CD1c-positive myeloid dendritic cell (primary cell): ENCODE measurements at regions not wholly inside any gene's neighbourhood (a gene's known extent, or its start where the extent isn't known, plus 50 kb on each side); places are given as distances from the start of the nearest gene placed in this dataset.

ENCODE experiments used
- DNase-seq: peaks from one replicate; pipeline ENCODE4 v3.0.0-alpha.2; 2016; ENCODE audit errors: extremely low spot score

- no peak for DNase-seq
These were observed 1243.1 kb upstream of the ADGRB3 start for GRCh38 chr6:67391955-67392354.

DNA sequence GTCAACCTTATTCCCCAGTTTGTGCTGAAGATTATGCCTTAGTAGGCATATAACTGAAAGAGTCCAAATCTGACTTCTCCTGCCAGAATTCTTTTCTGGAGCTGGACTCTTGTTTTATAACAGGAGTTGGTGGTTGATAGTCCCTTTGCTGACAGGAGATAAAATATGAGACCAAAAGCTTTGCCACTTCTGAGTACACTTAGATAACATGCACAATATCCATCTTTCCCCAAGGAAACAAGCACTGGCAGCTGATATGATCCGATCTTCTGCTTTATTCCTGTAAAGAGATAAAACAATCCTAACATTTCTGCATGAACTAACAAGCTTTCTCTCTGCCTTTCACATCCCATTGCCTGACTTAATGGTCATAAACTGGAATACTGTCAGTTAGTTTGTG, 1265.4 kb upstream of the ADGRB3 start:
- DNase-seq: no peak

DNA sequence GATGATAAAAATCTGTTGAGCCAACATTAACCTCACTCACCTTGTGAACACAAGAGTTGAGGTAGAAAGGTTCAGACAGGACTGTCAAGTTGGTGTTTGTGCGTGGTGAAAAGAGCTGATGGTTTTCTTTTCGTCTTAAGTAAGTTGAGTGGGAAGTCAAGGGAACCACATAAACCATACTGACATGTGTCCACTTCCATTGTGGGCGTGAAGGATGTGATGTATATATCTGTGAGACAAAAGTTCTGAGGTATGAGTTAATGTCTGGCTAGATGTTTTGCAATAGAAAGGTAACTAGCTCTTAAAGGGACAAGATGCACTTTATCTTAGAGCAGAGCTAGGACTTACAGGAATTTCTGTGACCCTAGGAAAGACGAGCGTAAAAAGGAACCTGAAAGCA, 1272.1 kb upstream of the ADGRB3 start:
- DNase-seq: no peak

- DNase-seq: no peak
These were observed 1273.8 kb upstream of the ADGRB3 start for GRCh38 chr6:67361264-67361663.

DNA sequence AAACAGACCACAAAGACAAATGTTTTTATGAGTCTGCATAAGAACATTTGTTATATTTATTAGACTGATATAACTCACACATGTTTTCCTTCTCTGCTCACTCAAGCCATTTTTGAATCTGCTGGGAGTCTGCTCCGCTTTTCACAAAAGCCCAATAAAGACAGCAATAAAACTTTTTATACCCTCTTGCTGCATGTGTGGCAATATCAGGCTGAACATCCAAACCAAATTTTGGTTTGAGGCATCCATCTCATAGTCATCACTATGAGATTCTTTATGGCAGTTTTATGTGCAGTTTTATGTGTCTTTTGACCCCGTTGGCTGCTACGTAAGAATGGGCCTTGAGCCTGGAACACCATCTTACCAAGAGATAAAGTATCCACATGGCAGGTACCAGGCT, 1276.8 kb upstream of the ADGRB3 start:
- DNase-seq: no peak

DNA sequence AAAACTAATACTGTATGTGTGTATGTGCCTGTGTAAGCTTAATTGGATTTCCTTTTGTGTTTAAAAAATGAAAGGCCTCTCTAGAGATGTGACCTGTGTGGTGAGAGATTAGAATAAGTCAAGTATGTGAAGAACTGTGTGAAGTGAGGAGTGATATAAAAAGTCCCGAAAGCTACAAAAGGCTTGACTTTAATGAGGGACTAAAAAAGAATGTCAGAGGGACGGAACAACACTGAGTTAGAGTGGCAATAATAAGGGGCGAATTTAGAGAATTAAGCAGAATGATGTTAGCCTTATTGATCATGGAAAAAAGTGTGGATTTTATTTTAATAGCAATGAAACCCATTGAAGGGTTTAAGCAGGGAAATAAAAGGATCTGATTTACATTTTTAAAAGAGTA, 1281.2 kb upstream of the ADGRB3 start:
- no peak for DNase-seq

- DNase-seq: no peak
These were observed 1282.4 kb upstream of the ADGRB3 start for GRCh38 chr6:67352717-67353116.

- DNase-seq: no peak
These were observed 1284.4 kb upstream of the ADGRB3 start for GRCh38 chr6:67350729-67351128.

DNA sequence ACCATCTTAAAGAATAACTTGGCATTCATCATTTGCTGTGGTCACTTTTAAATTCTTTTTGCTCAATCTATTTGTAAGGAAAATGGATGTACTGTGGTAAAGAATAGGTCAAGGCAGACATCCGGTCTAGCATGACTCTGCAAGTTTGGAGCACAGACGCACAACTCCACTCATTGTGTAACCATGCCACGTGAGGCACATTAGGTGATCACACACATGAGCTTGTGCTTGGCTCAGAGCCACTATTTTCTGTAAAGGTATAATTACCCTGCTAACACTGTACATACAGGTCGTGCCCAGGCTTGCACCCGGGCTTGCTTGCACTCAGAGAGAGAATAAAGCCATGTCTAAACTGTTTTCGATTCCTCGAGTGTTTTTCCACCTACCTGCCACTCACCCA, 1289.1 kb upstream of the ADGRB3 start:
- no peak for DNase-seq

DNA sequence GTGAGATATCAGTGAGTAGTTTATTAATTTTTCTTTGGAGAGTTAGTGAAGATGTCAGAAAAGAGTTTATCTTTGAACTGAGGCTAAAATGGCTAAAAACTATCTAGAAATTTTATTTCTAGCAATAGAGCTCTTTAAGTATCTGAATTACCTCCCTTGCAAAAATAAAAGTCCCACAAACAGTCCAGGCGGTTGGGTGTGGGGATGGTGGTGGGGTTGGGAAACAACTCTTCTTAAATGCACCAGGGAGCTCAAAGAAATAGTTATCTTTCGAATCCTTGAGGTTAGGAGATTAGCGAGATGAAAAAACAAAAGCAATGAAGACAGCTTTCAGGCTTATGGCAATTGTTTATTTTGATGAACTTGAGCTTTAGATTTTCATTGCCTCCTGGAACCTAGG, 1299.1 kb upstream of the ADGRB3 start:
- no peak for DNase-seq

DNA sequence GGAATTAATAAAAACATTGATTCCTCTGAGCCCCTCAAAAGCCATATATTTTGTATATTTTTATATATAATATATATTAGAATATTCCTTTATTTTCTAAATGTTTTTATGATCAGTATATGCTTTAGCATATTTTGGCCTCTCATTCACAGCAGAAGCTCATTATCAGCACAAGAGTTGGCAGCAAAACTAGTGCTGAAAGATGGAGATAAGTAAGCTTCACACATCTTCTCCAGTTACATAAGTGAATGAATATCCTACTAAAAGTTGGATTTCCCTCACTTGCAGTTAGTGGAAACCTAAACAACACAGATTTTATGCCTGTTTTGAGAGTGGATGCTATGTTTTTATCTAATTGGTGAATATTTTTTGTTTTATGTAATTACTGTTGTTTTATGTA, 1303.8 kb upstream of the ADGRB3 start:
- no peak for DNase-seq

DNA sequence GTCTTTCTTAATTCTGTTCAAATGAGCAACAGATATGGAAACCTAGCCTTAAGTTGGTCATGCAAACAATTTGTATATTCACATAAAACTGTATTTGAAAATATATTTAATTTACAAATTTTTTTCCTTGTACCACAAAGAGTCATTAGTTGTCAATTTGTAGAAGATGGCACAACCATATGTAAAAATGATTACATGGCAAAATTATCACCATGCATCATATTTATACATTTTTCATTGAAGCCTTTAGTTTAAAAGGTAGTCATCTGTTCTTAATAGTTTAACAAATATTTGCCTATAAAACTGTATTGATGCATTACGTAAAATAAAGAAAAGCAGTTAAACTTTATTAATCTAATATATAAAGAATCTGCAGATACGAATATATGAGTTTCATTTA, 1306.8 kb upstream of the ADGRB3 start:
- DNase-seq: no peak

- DNase-seq: no peak
These were observed 1334.5 kb upstream of the ADGRB3 start for GRCh38 chr6:67300430-67301040.

- DNase-seq: no peak
These were observed 1342.9 kb upstream of the ADGRB3 start for GRCh38 chr6:67292169-67292568.

- DNase-seq: no peak
These were observed 1347.5 kb upstream of the ADGRB3 start for GRCh38 chr6:67287566-67287965.

- DNase-seq: no peak
These were observed 1349.1 kb upstream of the ADGRB3 start for GRCh38 chr6:67285770-67286495.

- no peak for DNase-seq
These were observed 1357.8 kb upstream of the ADGRB3 start for GRCh38 chr6:67277312-67277711.

GRCh38 chr6:67265996-67266921, 1368.8 kb upstream of the ADGRB3 start:
- DNase-seq: no peak

GRCh38 chr6:67252663-67253062, 1382.4 kb upstream of the ADGRB3 start:
- no peak for DNase-seq

GRCh38 chr6:67248077-67248476, 1387.0 kb upstream of the ADGRB3 start:
- no peak for DNase-seq

- DNase-seq: no peak
These were observed 1391.0 kb upstream of the ADGRB3 start for GRCh38 chr6:67244037-67244436.

DNA sequence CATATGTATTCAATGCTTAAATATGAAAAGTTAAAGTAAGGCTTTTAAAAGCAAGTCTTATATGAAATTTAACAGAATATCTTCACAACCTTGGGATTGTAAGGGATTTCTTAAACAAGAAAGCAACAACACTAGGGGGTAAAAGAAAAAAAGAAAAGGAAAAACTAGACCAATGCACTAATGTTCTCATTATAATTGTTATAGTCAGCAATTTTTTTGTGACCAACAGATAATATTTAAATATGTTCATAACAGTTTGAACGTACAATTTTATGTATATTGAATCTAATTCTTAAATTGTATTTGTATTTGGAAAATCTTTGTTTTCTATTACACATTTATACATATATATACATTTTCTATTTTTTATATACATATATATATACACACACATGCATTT, 1397.8 kb upstream of the ADGRB3 start:
- no peak for DNase-seq

DNA sequence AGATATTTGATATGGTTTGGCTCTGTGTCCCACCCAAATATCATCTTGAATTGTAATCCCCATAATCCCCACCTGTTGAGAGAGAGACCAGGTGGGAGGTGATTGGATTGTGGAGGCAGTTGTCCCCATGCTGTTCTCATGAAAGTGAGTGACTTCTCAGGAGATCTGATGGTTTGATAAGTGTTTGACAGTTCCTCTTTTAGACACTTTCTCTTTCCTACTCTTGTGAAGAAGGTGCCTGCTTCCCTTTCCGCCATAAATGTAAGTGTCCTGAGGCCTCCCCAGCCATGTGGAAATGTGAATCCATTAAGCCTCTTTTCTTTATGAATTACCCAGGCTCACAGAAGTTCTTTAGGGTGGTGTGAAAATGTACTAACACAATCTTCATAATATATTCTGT, 1404.0 kb upstream of the ADGRB3 start:
- DNase-seq: no peak
